Stomach (tissue), 4 donors: ENCODE measurements at regions not wholly inside any gene's neighbourhood (a gene's known extent, or its start where the extent isn't known, plus 50 kb on each side); places are given as distances from the start of the nearest gene placed in this dataset.

Experiments used
- CTCF ChIP-seq, 7 experiments: fragments of 450-650 bp in 4 of 7; fragments of 200-600 bp in 3 of 7; sonication (generic) in 3 of 7; IDR thresholded peaks; one replicate each; pipeline ENCODE4 v1.5.1; 2016 to 2019; ENCODE audit warnings: antibody characterized with exemption in 7 of 7, control low read depth in 2 of 7, mild to moderate bottlenecking in 1 of 7
- EP300 ChIP-seq: sonication (generic); formaldehyde crosslinking; IDR thresholded peaks from one replicate; pipeline ENCODE4 v1.6.1; 2017; ENCODE audit warnings: antibody characterized with exemption
- POLR2A ChIP-seq, 4 donors: fragments of 450-650 bp; IDR thresholded peaks; one replicate each; pipeline ENCODE4 v1.6.1; 2016; ENCODE audit warnings: antibody characterized with exemption in 4 of 4, control low read depth in 2 of 4, mild to moderate bottlenecking in 1 of 4, moderate library complexity in 1 of 4

GRCh38 chr11:15745266-15745665 is 611.1 kb downstream of the SOX6 start:
- TF ChIP-seq EP300 = no peak
- no peak for TF ChIP-seq POLR2A (IDR thresholded peaks at IDR 0.05)
- no peak for TF ChIP-seq CTCF (IDR thresholded peaks at IDR 0.05)
